C4-2B (cell line): ENCODE measurements at regions not wholly inside any gene's neighbourhood (a gene's known extent, or its start where the extent isn't known, plus 50 kb on each side); places are given as distances from the start of the nearest gene placed in this dataset.

Experiments used
- ZFX ChIP-seq: fragments of 450-650 bp; IDR thresholded peaks from 2 replicates; pipeline ENCODE4 v1.6.1; 2017
- TF ChIP-seq, protein P1 (sequence below): fragments of 450-650 bp; conservative IDR thresholded peaks from 2 replicates; pipeline ENCODE4 v1.5.1; 2017; ENCODE audit warnings: mild to moderate bottlenecking

DNA sequence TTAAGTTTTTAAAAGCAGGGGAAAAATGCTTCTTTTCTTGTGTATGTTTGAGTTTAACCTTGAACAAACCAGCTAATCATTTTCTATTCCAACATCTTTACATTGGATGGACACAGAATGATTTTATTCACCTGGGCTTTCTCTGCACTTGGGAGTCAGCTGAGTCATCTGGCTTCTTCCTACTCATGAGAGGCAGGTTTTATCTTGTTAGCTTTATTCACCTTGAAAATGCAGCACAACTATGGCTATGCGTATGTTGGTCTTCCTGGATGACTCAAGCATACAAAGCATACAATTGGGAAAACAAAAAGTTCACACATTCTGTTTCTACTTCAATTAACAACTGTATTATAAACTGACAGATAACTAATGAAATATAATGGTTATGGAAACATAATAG is 737.7 kb downstream of the FRK start:
- TF ChIP-seq, protein P1, sequence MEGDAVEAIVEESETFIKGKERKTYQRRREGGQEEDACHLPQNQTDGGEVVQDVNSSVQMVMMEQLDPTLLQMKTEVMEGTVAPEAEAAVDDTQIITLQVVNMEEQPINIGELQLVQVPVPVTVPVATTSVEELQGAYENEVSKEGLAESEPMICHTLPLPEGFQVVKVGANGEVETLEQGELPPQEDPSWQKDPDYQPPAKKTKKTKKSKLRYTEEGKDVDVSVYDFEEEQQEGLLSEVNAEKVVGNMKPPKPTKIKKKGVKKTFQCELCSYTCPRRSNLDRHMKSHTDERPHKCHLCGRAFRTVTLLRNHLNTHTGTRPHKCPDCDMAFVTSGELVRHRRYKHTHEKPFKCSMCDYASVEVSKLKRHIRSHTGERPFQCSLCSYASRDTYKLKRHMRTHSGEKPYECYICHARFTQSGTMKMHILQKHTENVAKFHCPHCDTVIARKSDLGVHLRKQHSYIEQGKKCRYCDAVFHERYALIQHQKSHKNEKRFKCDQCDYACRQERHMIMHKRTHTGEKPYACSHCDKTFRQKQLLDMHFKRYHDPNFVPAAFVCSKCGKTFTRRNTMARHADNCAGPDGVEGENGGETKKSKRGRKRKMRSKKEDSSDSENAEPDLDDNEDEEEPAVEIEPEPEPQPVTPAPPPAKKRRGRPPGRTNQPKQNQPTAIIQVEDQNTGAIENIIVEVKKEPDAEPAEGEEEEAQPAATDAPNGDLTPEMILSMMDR, result no peak
- no peak for TF ChIP-seq ZFX
